ENCODE measurements at regions not wholly inside any gene's neighbourhood (a gene's known extent, or its start where the extent isn't known, plus 50 kb on each side); places are given as distances from the start of the nearest gene placed in this dataset.
A peak's percentile ranks its signal among the peaks of the same experiment; 100 is the strongest.
"Not testable (repeated sequence)": the region's sequence is repeated elsewhere in the genome, so short reads cannot be mapped to it uniquely, and the experiment has no call there.

DNA sequence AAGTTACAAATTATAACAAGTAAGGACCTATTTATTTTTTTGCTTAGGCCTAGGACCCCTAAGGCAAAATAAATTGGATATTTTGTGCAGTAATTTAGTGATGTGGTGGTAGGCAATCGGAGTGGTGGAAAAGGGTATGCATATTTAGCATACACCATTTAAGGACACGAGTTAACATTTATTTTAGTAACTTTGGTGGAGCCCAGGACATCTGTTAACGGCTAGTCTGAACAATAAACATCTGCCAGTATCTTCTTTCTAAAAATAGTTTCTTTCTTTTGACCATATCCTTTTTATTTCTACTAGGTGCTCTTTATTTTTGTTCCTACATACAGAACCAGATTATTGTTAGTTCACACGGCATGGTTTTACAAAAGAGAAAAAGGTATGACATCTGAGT, 326.3 kb downstream of the CHL1 start:
- DNase-seq (ENCODE audit: low spot score) = no peak

DNA sequence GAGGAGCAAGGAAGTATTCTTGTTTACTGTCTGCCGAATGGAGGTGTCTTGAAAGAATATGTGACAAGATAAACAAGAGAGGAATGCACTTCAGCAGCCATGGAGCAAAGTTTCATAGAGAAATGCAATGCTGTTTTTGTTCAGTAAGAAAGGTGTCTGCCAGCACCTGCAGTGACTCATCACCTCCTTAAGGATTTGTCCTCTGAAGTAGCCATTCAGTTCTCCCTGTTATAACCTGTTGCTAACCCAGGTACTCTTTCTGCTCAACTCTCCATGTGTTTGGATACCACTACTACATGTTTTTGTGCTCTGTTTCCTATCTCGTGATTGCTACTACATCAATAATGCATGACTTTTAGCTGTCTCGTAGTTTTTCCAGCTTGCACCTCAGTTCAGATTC, 328.9 kb downstream of the CHL1 start:
- DNase-seq (ENCODE audit: low spot score) = no peak

GRCh38 chr3:535566-536416, 339.2 kb downstream of the CHL1 start:
- DNase-seq (ENCODE audit: low spot score) = peak; percentile 3

DNA sequence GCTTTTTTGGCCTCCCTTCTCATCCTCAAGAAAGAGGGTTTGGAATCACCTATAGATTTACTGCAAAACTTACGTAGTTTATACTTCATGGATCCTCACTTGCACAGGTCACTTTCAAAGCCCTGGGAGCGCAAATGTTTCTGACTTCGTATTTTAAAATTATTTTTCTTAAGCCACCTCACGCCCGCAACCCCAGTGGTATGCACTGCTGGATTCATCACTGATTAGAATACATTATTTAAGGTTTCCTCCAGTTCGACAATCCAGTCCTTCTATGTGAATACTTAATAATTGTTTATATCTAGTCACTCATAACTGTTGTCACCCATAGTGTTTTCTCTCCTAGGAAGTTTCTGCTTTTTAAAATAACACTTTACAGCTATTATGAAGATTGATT, 339.9 kb downstream of the CHL1 start:
- DNase-seq (ENCODE audit: low spot score) = no peak

DNA sequence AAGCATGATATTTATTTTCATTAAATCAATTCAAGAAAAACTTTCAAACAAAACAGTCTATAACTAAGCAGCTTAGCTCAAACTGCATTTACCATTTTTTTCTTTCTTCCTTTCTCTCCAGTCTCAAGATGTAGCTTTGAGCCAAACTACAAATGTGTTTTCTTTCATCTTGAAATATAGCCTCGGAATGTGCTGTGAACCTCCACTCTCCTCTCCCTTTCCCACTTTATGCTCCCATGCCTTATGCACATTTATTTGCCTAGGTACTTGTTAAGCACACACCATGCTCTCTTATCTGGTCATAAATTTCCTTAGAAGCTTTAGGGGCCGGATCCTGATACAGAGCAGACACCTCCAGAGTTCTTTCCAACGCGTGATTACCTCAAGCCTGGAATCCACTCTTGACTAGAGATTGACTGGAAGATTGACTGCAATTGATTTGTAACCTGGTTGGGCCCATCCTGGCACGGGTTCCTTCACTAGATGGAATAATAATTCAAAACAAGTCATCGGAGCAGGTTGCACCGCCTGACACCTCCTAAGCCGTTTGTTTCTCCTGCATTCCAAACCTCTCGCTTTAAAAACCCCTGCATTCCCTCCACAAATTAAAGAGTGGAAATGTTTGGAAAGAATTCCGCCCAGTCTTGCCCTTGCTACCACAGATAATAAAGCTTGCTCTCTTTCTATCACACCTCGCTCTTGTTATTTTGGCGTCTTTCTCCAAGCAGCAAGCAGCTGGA, 344.7 kb downstream of the CHL1 start:
- no peak for DNase-seq (ENCODE audit: low spot score)

- DNase-seq (ENCODE audit: low spot score) = no peak
Measured at GRCh38 chr3:542021-542420, 345.5 kb downstream of the CHL1 start.

DNA sequence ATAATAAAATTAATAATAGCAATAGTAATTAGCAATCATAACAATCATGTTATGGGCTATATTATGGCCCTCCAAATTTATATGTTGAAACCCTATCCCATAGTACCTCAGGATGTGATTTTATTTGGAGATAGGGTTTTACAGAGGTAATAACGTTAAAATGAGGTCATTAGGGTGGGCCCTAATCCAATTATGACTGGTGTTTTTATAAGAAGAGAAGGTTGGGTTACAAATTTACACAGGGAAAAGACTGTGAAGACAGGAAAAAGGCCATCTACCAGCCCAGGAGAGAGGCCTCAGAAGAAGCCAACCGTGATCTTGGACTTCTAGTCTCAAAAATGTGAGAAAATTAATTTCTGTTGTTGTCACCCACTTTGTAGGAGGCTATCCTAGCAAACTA, 353.1 kb downstream of the CHL1 start:
- DNase-seq (ENCODE audit: low spot score) = no peak

DNA sequence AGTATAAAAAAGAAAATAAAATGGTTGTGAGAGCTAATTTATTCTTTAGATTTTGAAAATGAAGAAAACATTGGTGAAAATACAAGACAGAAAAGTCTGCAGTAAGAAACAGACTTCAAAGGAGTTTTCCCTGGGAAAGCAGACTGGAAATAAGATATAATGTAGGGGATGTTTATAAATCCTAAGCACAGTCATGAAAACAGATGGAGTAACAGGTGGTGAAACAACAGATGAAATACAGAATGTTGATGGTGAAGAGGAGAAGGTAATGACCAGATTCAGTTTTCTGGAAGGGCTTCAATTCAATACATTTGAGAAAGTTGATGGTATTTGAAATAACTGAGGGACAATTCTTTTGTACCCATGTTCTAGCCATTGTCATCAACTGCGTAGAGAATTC, 353.9 kb downstream of the CHL1 start:
- no peak for DNase-seq (ENCODE audit: low spot score)

DNA sequence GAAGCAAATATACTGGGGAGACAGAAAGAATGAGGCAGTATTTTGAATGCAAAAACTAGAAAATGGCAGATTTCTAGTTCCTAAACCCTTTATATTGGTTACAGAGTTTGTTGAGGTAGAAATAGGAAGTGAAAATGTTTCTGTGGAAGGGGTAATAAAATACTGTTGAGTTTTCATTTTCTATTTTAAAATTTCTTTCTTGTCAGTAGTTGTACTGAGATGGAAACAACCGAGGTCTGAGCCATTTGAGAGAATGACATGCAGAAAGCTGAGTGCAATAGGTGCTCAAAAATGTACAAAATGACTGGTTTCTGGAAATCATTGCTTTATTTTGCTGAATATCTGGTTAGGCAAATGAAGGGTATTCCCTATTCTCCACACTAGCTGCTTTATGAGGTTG, 361.4 kb downstream of the CHL1 start:
- no peak for DNase-seq (ENCODE audit: low spot score)

DNA sequence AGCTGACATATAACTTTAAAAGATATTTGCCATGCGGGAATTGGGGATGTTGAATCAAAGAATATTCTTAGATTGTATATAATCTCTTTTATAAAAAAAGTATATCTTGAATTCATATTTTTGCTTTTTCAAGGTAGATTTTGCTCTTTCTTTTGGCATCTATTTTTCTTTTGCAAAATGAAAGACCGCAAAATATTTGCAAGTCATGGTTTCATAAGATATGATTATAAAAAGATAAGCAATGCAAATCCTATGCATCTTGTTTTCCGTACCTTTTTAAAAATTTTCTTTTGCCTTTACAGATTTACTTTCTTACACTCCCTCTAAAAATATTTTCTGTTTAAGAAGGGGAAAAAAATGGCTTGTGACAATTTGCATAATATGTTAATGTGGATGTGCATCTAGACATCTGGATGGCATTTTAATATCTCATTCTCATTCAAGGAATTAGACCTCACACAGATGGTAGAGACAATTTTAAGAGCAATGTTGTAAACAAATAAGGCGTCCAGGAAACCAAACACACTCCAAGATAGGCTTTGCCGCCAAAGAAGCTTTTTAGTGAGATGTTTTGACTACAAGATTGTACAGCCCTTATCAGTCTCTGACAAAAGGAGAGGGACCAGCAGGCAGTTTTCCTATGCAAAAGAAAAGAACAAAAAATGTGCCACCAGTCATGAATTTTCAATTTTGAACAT, 371.1 kb downstream of the CHL1 start:
- no peak for DNase-seq (ENCODE audit: low spot score)

GRCh38 chr3:579529-579928, 383.0 kb downstream of the CHL1 start:
- DNase-seq (ENCODE audit: low spot score) = not testable (repeated sequence)

DNA sequence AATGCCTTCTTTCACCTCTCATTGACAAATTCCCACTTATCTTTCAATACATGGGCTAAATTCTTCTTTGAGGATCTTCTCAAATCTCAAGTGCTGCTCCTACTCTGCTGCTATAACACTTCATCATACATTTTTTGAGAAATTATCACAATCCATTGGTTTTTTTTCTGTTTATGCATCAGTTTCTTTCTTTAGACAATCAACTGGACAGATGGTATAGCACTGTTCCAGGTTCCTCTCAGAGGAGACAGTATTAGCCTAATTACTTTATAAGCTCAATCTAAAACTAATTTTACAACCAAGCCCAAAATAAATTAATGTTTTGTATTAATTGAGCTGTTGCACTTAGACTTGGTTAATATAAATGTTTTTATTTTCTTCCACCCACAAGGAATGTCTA, 392.5 kb downstream of the CHL1 start:
- DNase-seq (ENCODE audit: low spot score) = not testable (repeated sequence)

DNA sequence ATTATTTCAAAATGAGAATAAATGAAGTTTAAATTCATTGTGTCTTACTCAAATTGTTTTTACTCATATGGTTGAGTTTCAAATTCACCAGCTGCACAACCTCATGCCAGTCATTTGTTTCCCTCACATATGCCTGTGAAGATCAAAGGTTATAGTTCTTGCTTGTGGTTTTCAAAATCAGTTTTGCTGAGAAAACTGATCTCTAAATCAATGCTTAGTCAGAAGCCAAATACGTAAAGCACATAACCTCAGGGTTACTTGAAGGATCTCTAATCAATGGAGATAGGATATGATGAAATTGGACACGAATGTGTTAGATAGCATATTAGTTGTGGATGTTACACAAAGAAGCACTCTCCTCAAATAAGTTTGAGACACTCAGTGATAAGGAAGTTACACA, 400.7 kb downstream of the CHL1 start:
- DNase-seq (ENCODE audit: low spot score) = not testable (repeated sequence)

DNA sequence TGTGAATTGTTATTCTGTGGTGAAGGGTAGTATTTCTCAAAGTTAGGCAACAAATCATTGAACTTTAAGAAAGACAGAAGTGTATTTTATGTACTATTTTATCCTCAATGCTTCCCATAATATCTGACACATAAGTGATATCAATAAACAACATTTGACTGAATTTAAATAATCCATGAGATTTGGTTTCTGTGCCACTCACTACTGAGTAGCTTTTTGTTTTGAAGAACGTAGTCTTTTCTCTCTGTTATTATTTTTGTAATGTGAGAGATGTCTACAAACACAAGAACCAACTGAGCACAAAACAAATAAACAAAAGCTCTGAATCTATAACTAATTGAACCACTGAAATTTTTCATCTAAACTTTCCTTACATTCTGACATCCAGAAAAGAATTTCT, 401.2 kb downstream of the CHL1 start:
- not testable (repeated sequence) for DNase-seq (ENCODE audit: low spot score)

DNA sequence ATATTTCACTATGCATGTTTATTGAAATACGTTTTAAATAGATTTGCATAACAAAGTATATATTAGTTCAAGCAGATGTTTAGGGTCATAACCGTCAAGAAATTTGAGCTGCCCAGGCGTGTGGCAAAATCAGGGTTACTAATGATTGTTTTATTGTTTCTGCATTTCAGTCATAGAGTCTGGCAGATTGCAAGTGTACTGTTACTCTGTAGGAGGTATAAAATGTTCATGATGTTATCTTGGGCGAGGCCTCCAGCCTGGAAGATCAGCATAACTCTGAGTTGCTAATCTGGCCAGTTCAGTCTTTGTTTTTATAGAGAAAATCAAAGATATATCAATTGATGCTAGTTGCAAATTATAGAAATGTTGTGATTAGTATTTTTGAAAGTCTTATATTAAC, 410.9 kb downstream of the CHL1 start:
- not testable (repeated sequence) for DNase-seq (ENCODE audit: low spot score)

DNA sequence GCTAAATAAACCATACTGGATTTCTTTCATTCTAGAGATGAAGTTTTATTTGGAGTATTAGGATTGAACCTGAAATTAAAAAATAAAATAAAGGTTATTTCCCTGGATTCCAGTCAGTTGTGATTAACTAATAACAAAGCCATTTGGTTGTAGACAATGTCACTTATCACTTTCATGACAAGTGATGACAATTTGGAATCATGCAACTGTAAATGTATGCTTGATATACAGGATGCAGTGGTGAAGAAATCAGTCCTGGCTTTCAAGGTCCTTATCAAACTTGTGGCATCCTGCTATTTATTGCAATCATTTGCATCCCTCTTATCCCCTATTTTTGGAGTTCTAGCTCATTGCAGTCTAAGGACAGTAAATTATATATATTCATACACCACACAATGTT, 425.2 kb downstream of the CHL1 start:
- no peak for DNase-seq (ENCODE audit: low spot score)

GRCh38 chr3:622314-622713, 425.8 kb downstream of the CHL1 start:
- DNase-seq (ENCODE audit: low spot score) = no peak

- no peak for DNase-seq (ENCODE audit: low spot score)
Measured at GRCh38 chr3:623914-624545, 427.5 kb downstream of the CHL1 start.

DNA sequence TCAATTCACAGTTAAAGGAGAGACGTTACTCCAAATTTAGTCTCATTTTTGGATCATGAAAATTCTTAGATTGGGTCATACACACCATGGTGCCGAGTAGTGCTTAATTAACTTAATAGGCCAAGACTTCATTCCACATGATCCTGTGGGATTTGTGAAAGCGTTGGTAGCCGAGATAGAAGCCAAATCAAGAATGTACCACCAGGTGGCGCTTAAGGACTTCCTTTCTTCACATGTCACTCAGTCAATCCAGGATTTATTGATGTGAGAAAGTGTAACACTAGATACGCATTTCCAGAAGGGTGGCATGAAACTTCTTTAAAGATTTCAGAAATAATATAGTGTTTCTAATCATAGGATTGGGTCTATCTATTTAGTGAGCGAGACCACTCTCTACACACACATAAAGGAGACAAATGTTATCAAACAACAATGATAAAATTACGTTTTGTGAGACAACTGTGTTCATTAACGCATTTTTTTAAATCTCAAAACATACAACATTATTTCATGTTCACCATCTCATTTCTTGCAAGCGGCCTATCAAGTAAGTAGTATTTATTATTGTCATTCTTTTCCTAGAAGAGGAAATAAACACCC, 436.1 kb downstream of the CHL1 start:
- DNase-seq (ENCODE audit: low spot score) = peak; percentile 87

DNA sequence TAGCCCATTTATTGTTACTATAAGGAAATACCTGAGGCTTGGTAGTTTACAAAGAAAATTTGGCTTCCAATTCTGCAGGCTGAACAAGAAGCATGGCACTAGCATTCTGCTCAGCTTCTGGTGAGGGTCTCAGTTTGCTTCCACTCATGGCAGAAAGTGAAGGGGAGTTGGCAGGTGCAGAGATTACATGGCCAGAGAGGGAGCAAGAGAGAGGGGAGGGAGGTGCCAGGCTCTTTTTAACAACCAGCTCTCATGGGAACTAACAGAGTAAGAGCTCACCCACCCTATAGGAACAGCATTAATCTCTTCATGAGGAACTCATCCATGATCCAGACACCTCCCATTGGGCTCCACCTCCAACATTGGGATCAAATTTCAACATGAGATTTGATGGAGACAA, 437.9 kb downstream of the CHL1 start:
- DNase-seq (ENCODE audit: low spot score) = no peak

- no peak for DNase-seq (ENCODE audit: low spot score)
Measured at GRCh38 chr3:635393-635792, 438.8 kb downstream of the CHL1 start.

DNA sequence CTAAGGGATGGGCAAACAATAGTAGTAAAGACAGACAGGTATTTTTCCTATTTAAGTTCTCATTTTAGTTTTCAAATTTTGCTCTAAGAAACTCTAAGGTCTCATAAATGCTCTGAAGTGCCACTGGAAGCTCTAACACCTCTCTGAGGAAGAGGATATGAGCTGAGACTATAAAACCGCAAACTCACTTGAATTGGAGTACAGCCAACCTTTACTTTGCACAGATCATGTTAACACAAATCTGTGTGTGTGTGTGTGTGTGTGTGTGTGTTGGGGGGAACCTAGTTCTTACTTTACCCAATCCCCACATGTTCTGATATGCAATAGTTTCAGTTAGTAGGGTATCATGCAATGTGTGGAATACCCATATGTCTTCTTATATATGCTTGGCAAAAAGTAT, 446.8 kb downstream of the CHL1 start:
- DNase-seq (ENCODE audit: low spot score) = no peak

Measured in Ammon's horn (tissue), 1 donor.